HG03460 (cell line): ENCODE measurements at regions not wholly inside any gene's neighbourhood (a gene's known extent, or its start where the extent isn't known, plus 50 kb on each side); places are given as distances from the start of the nearest gene placed in this dataset.
"Not testable (repeated sequence)": the region's sequence is repeated elsewhere in the genome, so short reads cannot be mapped to it uniquely, and the experiment has no call there.

Experiments
- ATAC-seq: cut with Tn5 transposase; IDR thresholded peaks from one replicate; pipeline ENCODE4 v1.9.1; 2021; ENCODE audit not compliant: unreplicated experiment

DNA sequence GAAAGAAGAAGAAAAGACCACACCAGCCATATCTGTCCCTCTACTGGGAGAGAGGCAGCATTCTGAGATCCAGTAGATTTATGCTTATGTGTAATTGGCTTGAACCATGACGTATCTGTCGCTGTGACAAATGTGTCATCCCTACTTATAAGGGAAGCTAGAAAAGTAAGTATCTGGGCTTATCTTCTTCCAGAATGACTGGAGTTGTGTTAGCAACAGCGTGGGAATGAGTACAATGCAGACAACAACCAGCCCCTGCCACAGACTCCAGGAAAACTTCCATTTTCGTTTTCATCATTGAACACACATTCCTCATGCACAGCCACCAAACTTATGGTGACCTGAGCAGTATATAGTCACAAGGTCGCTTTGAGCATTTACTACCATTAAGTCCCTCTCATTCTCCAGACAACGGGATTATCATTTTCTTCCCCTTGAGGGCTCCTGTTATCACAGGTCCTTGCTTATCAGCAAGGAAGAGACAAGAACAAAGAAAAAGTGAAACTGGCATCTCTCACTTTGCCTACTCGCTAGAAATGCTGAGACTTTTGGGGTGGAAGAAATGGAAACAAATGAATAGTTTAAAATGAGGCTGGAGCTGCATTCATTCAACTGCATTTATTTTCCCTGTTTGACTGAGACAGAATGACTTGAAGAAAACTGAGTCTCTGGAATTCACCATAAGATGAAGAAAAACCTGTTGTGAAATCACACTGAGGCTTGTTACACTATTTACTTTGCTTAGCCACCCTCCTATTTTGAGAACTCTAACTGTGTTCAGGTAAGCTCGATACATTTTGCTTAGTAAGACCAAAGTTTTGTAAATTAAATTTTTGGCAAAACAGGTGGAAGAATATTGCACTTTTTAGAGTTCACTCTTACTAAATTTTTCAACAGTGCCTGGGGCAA, 149.3 kb upstream of the FOXQ1 start:
- ATAC-seq = no peak

- not testable (repeated sequence) for ATAC-seq
Observed at GRCh38 chr6:1156411-1156810, 155.5 kb upstream of the FOXQ1 start.

- ATAC-seq = no peak
Observed at GRCh38 chr6:1153696-1154245, 158.1 kb upstream of the FOXQ1 start.

DNA sequence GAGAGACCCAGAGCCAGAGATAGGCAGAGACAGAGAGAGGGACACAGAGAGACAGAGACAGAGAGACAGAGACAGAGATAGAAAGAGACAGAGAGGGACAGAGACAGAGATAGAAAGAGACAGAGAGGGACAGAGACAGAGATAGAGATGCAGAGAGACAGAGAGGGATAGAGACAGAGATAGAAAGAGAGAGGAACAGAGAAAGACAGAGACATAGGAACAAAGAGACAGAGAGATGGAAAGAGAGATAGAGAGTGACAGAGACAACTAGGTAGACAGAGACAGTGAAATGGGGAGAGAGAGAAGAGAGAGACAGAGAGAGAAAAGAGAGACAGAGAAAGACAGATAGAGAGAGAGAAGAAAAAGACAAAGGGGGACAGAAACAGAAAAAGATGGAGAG, 165.4 kb upstream of the FOXQ1 start:
- no peak for ATAC-seq

GRCh38 chr6:1145768-1146218, 166.1 kb upstream of the FOXQ1 start:
- ATAC-seq = no peak

GRCh38 chr6:1144842-1145767, 166.8 kb upstream of the FOXQ1 start:
- no peak for ATAC-seq

GRCh38 chr6:1143655-1144054, 168.2 kb upstream of the FOXQ1 start:
- ATAC-seq = no peak

- ATAC-seq = no peak
Observed at GRCh38 chr6:1139155-1139890, 172.6 kb upstream of the FOXQ1 start.

GRCh38 chr6:1137849-1138248, 174.0 kb upstream of the FOXQ1 start:
- ATAC-seq = no peak

DNA sequence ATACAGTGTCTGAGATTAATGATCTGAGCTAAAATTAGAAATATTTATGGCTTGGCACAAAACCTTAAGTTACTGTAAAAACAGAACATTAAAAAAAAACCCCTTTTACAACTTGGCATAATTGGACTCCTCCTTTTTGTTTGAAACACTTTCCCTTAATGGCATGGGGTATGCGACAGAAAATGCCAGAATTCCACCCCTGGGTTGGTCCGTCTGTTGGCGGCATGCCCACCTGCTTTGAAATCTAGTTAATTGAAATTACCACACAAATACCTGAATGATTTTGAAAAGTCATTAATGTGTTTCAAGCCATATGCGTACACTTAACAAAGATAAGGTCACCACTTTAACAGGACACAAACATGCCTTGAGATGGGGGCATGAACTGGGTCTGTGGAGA, 175.1 kb upstream of the FOXQ1 start:
- ATAC-seq = no peak

DNA sequence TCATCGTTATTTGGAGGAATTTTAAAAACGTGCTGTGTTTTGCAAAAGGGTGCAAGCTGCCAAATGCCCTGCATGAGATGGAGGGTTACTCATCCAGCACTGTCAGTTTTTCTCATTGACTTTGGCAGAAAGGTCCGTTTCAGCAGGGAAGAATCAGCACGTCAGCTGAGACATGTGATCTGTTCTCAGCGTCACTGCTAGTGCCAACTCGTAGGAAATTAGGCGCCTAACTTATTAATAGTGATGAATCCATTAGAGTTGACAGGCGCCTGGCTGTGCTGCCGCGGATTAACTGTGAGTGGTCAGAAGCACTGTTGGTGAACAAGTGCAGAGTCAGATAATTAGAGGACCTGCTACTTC, 175.5 kb upstream of the FOXQ1 start:
- no peak for ATAC-seq

DNA sequence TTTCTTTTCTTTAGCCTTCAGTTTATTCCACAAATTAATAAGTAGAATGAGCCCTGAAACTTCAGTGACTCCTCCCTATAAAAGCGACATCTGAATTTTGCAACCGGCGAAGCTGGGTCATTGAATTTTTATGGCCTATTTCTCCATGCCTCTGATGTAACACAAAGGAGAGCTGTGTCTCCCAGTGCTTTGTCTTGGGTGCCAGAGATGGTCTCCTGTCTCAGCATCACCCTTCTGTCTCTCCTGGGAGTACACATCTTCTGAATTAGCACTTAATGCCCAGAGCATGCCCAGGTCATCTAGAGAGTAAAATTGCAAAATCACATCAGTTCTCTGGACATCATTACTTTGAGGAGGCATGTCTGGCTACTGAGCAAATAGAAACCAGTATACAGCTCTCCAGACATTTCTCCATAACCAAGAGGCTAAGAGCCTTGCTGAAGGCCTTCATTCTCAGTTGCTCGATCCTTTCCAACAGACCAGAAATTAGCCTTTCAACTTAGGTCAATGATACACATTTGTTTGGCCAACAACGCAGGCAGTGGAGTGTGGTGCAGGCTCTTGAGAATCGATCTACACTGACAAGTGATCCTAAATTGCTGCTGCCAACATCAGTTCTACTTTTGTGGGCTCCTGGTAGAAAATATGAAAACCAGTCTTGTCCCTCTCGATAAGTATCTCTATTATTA, 176.0 kb upstream of the FOXQ1 start:
- ATAC-seq = no peak

- no peak for ATAC-seq
Observed at GRCh38 chr6:1131285-1132079, 180.4 kb upstream of the FOXQ1 start.

- ATAC-seq = no peak
Observed at GRCh38 chr6:1130709-1131108, 181.2 kb upstream of the FOXQ1 start.

DNA sequence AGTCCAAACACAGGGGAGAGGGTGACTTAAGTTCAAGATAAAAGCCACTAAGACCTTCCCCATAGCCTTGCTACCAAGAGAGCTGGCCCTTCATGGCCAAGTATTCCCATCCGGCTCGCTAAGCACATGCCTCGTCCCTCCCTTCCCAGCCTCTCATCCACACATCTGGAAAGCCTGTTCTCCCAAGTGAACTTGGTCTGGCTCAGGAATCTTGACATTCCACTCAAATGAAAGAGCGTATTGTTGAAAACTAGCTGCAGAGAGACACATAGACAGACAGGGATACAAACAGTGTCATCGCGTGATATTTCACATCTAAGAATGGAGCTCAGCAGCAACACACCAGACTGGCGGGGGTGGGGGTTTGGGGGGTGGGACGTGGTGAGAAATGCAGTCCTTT, 182.8 kb upstream of the FOXQ1 start:
- ATAC-seq = no peak

DNA sequence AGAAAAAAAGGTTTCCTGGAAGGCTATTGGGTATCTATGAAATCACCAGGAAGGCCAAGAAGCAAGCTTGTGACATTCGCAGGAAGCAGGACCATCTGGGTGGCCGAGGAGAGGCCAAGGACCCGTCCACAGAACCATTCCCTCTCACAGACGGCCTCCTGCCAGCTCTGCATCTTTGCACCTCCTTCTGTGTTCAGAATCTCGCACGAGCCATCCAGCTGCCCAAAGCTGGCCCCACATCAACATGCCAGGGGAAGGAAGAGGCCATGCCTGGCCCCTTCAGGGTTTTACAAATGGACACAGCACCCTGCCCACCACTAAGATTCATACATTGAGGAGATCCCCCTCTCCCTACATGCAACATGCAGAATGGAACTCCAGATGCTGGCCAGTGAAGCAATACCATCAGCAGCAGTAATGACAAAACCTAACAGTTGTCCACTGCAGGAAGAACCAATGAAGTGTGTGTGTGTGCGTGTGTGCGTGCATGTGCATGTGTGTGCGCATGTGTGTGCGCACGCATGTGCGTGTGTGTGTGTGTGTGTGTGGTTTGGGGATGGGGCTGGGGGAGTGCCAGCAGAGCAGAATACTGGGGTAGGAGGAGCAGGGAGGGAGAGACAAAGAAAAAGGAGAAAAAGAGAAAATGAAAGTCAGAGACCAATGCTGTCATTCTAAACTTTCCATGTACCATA, 184.2 kb upstream of the FOXQ1 start:
- no peak for ATAC-seq

GRCh38 chr6:1127129-1127528, 184.8 kb upstream of the FOXQ1 start:
- no peak for ATAC-seq

DNA sequence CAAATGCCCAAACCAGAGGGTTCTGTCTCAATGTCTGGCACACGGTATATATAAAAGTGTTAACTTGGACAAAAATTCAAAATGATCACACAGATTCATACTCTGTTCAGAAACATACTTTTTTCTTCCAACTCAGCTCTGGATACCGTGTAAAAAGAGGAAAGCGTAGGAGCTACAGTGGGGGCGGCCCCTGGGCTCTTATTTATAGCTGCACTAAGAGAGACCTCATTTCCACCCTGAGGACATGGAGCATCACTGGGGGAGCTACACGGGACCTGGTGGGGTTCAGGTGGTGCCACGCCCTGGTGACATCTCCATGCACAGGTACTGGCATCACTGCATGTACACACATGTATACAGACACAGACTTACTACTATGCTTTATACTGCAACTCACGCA, 185.9 kb upstream of the FOXQ1 start:
- no peak for ATAC-seq

DNA sequence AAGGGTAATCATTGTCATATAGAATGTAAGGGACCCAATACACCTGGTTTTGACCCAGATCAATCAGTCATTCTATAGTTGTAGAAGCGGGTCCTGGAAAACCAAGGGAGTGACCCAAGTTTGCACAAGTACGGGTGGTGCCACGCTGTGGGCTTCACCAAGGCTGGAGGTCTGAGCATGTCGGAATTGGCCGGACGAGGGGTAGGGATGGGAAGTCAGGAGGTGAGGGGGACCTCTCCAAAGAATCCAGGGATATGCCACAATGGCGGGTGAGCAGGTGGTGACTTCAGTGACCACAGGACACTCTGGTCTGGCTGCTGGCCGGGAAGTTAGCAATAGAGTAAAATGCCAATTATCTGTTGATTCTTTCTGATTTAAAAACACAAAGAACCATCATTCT, 186.6 kb upstream of the FOXQ1 start:
- ATAC-seq = no peak
